H9 (cell line): ENCODE measurements at regions not wholly inside any gene's neighbourhood (a gene's known extent, or its start where the extent isn't known, plus 50 kb on each side); places are given as distances from the start of the nearest gene placed in this dataset.

ENCODE experiments used
- DNase-seq: peaks from one replicate; pipeline ENCODE4 v3.0.0-alpha.2; 2017
- H2AFZ ChIP-seq: one replicate; pipeline ENCODE4 v1.6.1; 2013; ENCODE audit warnings: mild to moderate bottlenecking, low read length, control low read depth, moderate library complexity
- H2AK5ac ChIP-seq: 2 replicates; pipeline ENCODE4 v1.6.1; 2013; ENCODE audit warnings: low read length, control low read depth, mixed read lengths; ENCODE audit not compliant: insufficient read length
- H2BK120ac ChIP-seq: one replicate; pipeline ENCODE4 v1.6.1; 2013; ENCODE audit warnings: low read depth, mild to moderate bottlenecking, low read length, control low read depth, inconsistent platforms; ENCODE audit not compliant: poor library complexity, severe bottlenecking
- H2BK12ac ChIP-seq: 2 replicates; pipeline ENCODE4 v1.6.1; 2013; ENCODE audit warnings: low read length, control low read depth, mixed read lengths, low read depth; ENCODE audit not compliant: insufficient read length
- H2BK15ac ChIP-seq: 2 replicates; pipeline ENCODE4 v1.6.1; 2013; ENCODE audit warnings: low read depth, low read length, control low read depth
- H2BK20ac ChIP-seq: one replicate; pipeline ENCODE4 v1.6.1; 2013; ENCODE audit warnings: low read depth, mild to moderate bottlenecking, low read length, control low read depth, inconsistent platforms; ENCODE audit not compliant: poor library complexity, severe bottlenecking
- H2BK5ac ChIP-seq: 2 replicates; pipeline ENCODE4 v1.6.1; 2013; ENCODE audit warnings: low read length, control low read depth, mixed read lengths; ENCODE audit not compliant: insufficient read length
- H3K14ac ChIP-seq: 2 replicates; pipeline ENCODE4 v1.6.1; 2013; ENCODE audit warnings: low read length, control low read depth; ENCODE audit not compliant: insufficient read depth
- H3K18ac ChIP-seq: 2 replicates; pipeline ENCODE4 v1.6.1; 2013; ENCODE audit warnings: low read depth, mild to moderate bottlenecking, mixed read lengths, low read length, control low read depth; ENCODE audit not compliant: insufficient read length
- H3K23ac ChIP-seq: 2 replicates; pipeline ENCODE4 v1.6.1; 2013; ENCODE audit warnings: low read length, control low read depth, mixed read lengths, low read depth; ENCODE audit not compliant: insufficient read length
- H3K23me2 ChIP-seq: 2 replicates; pipeline ENCODE4 v1.6.1; 2013; ENCODE audit warnings: low read depth, mild to moderate bottlenecking, mixed read lengths, low read length, control low read depth; ENCODE audit not compliant: insufficient read length, poor library complexity, severe bottlenecking
- H3K27ac ChIP-seq: 2 replicates; pipeline ENCODE4 v1.5.1; 2013; ENCODE audit warnings: low read length, control low read depth, mixed read lengths, low read depth; ENCODE audit not compliant: insufficient read length
- H3K27me3 ChIP-seq: 2 replicates; pipeline ENCODE4 v1.6.1; 2013; ENCODE audit warnings: low read length, control low read depth, inconsistent platforms; ENCODE audit not compliant: insufficient read depth
- H3K4ac ChIP-seq: 2 replicates; pipeline ENCODE4 v1.6.1; 2013; ENCODE audit warnings: low read depth, mild to moderate bottlenecking, control low read depth, inconsistent platforms, low read length, moderate library complexity
- H3K4me1 ChIP-seq: 2 replicates; pipeline ENCODE4 v1.6.1; 2013; ENCODE audit warnings: low read length, control low read depth, inconsistent platforms; ENCODE audit not compliant: insufficient read depth
- H3K4me2 ChIP-seq: 2 replicates; pipeline ENCODE4 v1.6.1; 2013; ENCODE audit warnings: low read length, control low read depth, mixed read lengths; ENCODE audit not compliant: insufficient read length, insufficient read depth
- H3K56ac ChIP-seq: 2 replicates; pipeline ENCODE4 v1.6.1; 2013; ENCODE audit warnings: low read depth, mild to moderate bottlenecking, mixed read lengths, low read length, control low read depth; ENCODE audit not compliant: insufficient read length
- H3K79me1 ChIP-seq: 2 replicates; pipeline ENCODE4 v1.6.1; 2013; ENCODE audit warnings: low read depth, mild to moderate bottlenecking, moderate library complexity, low read length, control low read depth, inconsistent platforms; ENCODE audit not compliant: insufficient read depth, poor library complexity, severe bottlenecking
- H3K79me2 ChIP-seq: 2 replicates; pipeline ENCODE4 v1.6.1; 2013; ENCODE audit warnings: low read length, control low read depth, inconsistent platforms; ENCODE audit not compliant: insufficient read depth
- H3K9ac ChIP-seq: 2 replicates; pipeline ENCODE4 v1.6.1; 2013; ENCODE audit warnings: low read length, control low read depth, mixed read lengths; ENCODE audit not compliant: insufficient read length; ENCODE audit errors: extremely low read depth
- H3K9me3 ChIP-seq: one replicate; pipeline ENCODE4 v1.6.1; 2013; ENCODE audit warnings: low read depth, low read length, inconsistent platforms; ENCODE audit not compliant: control insufficient read depth
- H3T11ph ChIP-seq: one replicate; pipeline ENCODE4 v1.6.1; 2013; ENCODE audit warnings: mild to moderate bottlenecking, low read length, control low read depth, inconsistent platforms
- H4K20me1 ChIP-seq: one replicate; pipeline ENCODE4 v1.6.1; 2013; ENCODE audit not compliant: control insufficient read depth, insufficient read length, insufficient read depth
- H4K5ac ChIP-seq: 2 replicates; pipeline ENCODE4 v1.6.1; 2013; ENCODE audit warnings: low read depth, mild to moderate bottlenecking, mixed read lengths, low read length, control low read depth; ENCODE audit not compliant: insufficient read length
- H4K8ac ChIP-seq: replicated peaks from 2 replicates; pipeline ENCODE4 v1.6.1; 2013; ENCODE audit warnings: low read length, control low read depth, mixed read lengths, low read depth; ENCODE audit not compliant: insufficient read length
- H4K91ac ChIP-seq: 2 replicates; pipeline ENCODE4 v1.6.1; 2013; ENCODE audit warnings: low read depth, mild to moderate bottlenecking, moderate library complexity, mixed read lengths, low read length, control low read depth; ENCODE audit not compliant: insufficient read length
- H3K27ac Mint-ChIP-seq, 3 experiments: 2 replicates in 2 of 3; 3 replicates in 1 of 3; pipeline ENCODE4 v1.8.0; 2020 to 2021; ENCODE audit warnings: mixed read lengths in 3 of 3, mild to moderate bottlenecking in 1 of 3, moderate library complexity in 1 of 3
- H3K27me3 Mint-ChIP-seq: 2 replicates; pipeline ENCODE4 v1.8.0; 2021; ENCODE audit warnings: low read depth, mild to moderate bottlenecking, moderate library complexity, mixed read lengths
- H3K36me3 Mint-ChIP-seq, 3 experiments: 2 replicates in 2 of 3; 3 replicates in 1 of 3; pipeline ENCODE4 v1.8.0; 2020 to 2021; ENCODE audit warnings: low read depth in 3 of 3, mixed read lengths in 3 of 3; ENCODE audit not compliant: insufficient read depth in 1 of 3
- H3K4me1 Mint-ChIP-seq, 2 experiments: 2 replicates each; pipeline ENCODE4 v1.8.0; 2020; ENCODE audit warnings: mixed read lengths in 2 of 2
- H3K4me3 Mint-ChIP-seq, 2 experiments: 2 replicates in 1 of 2; 3 replicates in 1 of 2; pipeline ENCODE4 v1.8.0; 2020 to 2021; ENCODE audit warnings: mild to moderate bottlenecking in 2 of 2, mixed read lengths in 2 of 2, moderate library complexity in 1 of 2
- H3K9me3 Mint-ChIP-seq, 2 experiments: 2 replicates in 1 of 2; 3 replicates in 1 of 2; pipeline ENCODE4 v1.8.0; 2020; ENCODE audit warnings: mild to moderate bottlenecking in 2 of 2, mixed read lengths in 2 of 2, moderate library complexity in 1 of 2
- WGBS: extraction: QIAGEN DNeasy Blood & Tissue Kit; methylation state at CpG from one replicate; pipeline ENCODE4 v1.1.7; 2013; ENCODE audit warnings: missing lambda C conversion rate, low lambda C conversion rate, mixed read lengths; ENCODE audit not compliant: insufficient read length; ENCODE audit errors: extremely low coverage; 5-methylcytosine and 5-hydroxymethylcytosine counted together
- TF ChIP-seq, protein P1 (sequence below): fragments of 200-600 bp; sonication (generic); conservative IDR thresholded peaks from 3 replicates; pipeline ENCODE4 v1.8.0; 2021; ENCODE audit warnings: antibody characterized with exemption, mild to moderate bottlenecking

DNA sequence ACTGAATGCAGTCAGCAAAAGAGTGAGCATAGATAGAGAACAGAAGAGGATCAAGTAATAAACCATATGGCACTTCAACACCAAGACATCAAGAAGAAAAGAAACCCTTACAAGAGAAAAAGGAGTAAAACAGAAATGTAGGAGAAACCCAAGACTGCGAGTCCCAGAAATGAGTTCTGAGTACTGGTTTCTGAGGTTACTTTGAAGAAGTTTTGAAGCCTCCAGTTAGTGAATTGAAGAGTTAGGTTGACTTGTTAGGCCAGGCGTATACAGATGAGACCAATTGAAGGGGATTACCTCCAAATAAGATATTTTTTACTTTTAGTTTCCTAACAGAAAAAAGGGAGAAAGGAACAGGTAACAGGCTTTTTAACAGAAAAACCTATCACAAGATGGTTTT is 162.2 kb upstream of the SSTR1 start:
- peaks cover 3% of the 10 kb centered on the region for H3K27me3 ChIP-seq
- Mint-ChIP-seq H3K4me3 (no peak overlapping the region), H3K9me3 (no peaks in the 10 kb centered on the region), H3K4me1 (peaks cover 18 to 30% of the 10 kb centered on the region in 2 experiments), H3K27ac (no peak overlapping the region), H3K36me3 (no peaks in the 10 kb centered on the region), H3K27me3 (no peaks in the 10 kb centered on the region)
- no peak overlapping the region for H2BK12ac ChIP-seq
- H3K9me3 ChIP-seq: no peaks in the 10 kb centered on the region
- no peak overlapping the region for H3K4me2 ChIP-seq
- H3T11ph ChIP-seq: no peak overlapping the region
- H3K56ac ChIP-seq: no peak overlapping the region
- no peaks in the 10 kb centered on the region for H3K23me2 ChIP-seq
- H3K9ac ChIP-seq: no peak overlapping the region
- H2BK5ac ChIP-seq: no peak overlapping the region
- TF ChIP-seq, protein P1, sequence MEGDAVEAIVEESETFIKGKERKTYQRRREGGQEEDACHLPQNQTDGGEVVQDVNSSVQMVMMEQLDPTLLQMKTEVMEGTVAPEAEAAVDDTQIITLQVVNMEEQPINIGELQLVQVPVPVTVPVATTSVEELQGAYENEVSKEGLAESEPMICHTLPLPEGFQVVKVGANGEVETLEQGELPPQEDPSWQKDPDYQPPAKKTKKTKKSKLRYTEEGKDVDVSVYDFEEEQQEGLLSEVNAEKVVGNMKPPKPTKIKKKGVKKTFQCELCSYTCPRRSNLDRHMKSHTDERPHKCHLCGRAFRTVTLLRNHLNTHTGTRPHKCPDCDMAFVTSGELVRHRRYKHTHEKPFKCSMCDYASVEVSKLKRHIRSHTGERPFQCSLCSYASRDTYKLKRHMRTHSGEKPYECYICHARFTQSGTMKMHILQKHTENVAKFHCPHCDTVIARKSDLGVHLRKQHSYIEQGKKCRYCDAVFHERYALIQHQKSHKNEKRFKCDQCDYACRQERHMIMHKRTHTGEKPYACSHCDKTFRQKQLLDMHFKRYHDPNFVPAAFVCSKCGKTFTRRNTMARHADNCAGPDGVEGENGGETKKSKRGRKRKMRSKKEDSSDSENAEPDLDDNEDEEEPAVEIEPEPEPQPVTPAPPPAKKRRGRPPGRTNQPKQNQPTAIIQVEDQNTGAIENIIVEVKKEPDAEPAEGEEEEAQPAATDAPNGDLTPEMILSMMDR: no peak
- no peak overlapping the region for H3K27ac ChIP-seq
- H3K18ac ChIP-seq: no peak overlapping the region
- no peak overlapping the region for H3K14ac ChIP-seq
- no peak overlapping the region for H2AFZ ChIP-seq
- H2AK5ac ChIP-seq: no peak overlapping the region
- H4K8ac ChIP-seq: no peak overlapping the region
- no peak overlapping the region for H2BK120ac ChIP-seq
- H2BK15ac ChIP-seq: no peak overlapping the region
- WGBS: no CpG with 5 or more reads among the region's 2 CpGs
- no peak overlapping the region for H2BK20ac ChIP-seq
- no peak for DNase-seq
- H4K5ac ChIP-seq: no peak overlapping the region
- no peaks in the 10 kb centered on the region for H4K20me1 ChIP-seq
- peaks cover 3% of the 10 kb centered on the region for H3K4me1 ChIP-seq
- H3K4ac ChIP-seq: no peak overlapping the region
- no peak overlapping the region for H4K91ac ChIP-seq
- no peaks in the 10 kb centered on the region for H3K79me1 ChIP-seq
- no peak overlapping the region for H3K23ac ChIP-seq
- H3K79me2 ChIP-seq: no peaks in the 10 kb centered on the region
